ENCODE measurements at regions not wholly inside any gene's neighbourhood (a gene's known extent, or its start where the extent isn't known, plus 50 kb on each side); places are given as distances from the start of the nearest gene placed in this dataset.

DNA sequence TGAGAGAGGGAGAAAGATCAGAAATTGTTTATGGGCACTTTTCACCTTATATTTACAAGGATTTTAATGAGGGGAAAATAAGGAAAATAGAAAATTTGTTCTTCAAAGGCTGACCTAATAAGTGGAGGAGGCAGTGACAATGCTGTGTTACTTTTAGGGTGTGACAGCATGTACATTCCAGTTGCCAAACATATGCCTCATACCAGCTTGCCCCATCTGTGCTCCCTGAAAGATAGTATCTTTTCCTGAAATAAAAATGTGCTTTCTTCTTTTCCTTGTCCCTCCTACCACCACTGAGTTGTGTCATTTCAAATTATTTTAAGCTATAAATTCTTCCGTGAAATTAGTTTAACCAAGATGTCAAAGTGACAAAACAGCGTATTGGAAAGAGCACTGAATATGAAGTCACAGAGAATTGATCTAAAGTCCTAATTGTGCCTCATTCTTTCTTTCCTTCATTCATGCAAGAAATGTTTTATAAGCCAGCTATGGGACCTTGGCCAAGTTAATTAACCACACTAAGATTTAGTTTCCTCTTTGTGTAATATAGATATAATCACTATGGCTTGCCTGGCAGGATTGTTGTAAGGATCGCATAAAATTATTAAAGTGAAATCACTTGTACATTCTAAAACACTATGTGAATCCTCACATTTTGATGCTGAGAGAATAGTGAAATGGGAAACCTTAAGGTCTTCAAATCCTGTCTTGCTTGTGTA, 1307.5 kb upstream of the TENM4 start:
- Histone ChIP-seq H3K4me3 (no peak overlapping the region), H3K4me1 (no peaks in the 10 kb centered on the region), H3K36me3 (no peaks in the 10 kb centered on the region), H3K27ac (no peak overlapping the region), H3K9me3 (no peaks in the 10 kb centered on the region), H3K27me3 (ENCODE audit: low read depth) (no peaks in the 10 kb centered on the region)
- ATAC-seq (no peak), DNase-seq (no peak)
- TF ChIP-seq, protein P1, sequence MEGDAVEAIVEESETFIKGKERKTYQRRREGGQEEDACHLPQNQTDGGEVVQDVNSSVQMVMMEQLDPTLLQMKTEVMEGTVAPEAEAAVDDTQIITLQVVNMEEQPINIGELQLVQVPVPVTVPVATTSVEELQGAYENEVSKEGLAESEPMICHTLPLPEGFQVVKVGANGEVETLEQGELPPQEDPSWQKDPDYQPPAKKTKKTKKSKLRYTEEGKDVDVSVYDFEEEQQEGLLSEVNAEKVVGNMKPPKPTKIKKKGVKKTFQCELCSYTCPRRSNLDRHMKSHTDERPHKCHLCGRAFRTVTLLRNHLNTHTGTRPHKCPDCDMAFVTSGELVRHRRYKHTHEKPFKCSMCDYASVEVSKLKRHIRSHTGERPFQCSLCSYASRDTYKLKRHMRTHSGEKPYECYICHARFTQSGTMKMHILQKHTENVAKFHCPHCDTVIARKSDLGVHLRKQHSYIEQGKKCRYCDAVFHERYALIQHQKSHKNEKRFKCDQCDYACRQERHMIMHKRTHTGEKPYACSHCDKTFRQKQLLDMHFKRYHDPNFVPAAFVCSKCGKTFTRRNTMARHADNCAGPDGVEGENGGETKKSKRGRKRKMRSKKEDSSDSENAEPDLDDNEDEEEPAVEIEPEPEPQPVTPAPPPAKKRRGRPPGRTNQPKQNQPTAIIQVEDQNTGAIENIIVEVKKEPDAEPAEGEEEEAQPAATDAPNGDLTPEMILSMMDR (IDR thresholded peaks at IDR 0.05): no peak
- intact Hi-C loops (cut with DNase I): no loop called here

DNA sequence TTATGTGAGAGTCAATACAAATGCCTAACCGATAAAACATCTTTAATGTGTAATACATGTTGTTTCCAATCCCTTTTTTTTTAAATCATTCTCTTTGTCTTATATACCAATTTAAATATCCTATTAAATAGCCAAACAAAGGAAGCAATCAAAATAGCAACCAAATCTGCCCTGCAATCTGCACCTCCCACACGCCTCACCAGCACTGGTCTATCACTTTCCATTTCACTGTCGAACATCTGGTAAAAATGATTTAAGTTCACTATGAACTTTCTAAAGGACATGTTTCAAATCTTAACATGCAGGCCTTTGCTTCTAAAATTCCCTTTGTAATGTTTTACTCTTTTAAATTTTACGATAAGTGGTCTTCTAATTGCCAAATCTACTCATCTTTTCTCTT, 1305.5 kb upstream of the TENM4 start:
- intact Hi-C loops (cut with DNase I): no loop called here
- no peak for DNase-seq
- Histone ChIP-seq H3K27me3 (ENCODE audit: low read depth) (no peaks in the 10 kb centered on the region), H3K36me3 (no peaks in the 10 kb centered on the region), H3K27ac (no peak overlapping the region), H3K4me1 (no peaks in the 10 kb centered on the region), H3K9me3 (no peaks in the 10 kb centered on the region), H3K4me3 (no peak overlapping the region)
- TF ChIP-seq, protein P1 (IDR thresholded peaks at IDR 0.05): no peak
- ATAC-seq: no peak

DNA sequence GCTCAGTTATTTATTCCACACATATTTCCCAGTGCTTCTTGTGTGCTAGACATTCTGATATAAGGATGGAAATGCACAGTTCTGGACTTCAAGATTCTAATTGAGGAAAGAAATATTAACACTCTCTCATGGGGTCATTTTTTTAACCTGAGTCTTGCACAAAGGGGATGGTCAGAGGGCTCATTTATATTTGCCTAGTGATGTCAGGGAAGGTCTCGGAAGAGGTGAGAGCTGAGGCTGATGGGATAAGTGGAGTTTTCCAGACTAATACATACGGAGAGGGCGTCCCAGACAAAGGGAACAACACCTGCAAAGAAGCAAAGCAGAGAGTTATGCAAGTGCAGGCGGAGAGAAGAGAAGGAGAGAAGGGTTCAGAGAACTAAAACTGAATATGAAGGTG, 1304.6 kb upstream of the TENM4 start:
- ATAC-seq (no peak), DNase-seq (no peak)
- no peak overlapping the region for H3K27ac ChIP-seq
- intact Hi-C loops (cut with DNase I): no loop called here
- no peaks in the 10 kb centered on the region for H3K4me1 ChIP-seq
- no peaks in the 10 kb centered on the region for H3K27me3 ChIP-seq (ENCODE audit: low read depth)
- H3K9me3 ChIP-seq: no peaks in the 10 kb centered on the region
- H3K4me3 ChIP-seq: no peak overlapping the region
- H3K36me3 ChIP-seq: no peaks in the 10 kb centered on the region
- TF ChIP-seq, protein P1 (IDR thresholded peaks at IDR 0.05): no peak

DNA sequence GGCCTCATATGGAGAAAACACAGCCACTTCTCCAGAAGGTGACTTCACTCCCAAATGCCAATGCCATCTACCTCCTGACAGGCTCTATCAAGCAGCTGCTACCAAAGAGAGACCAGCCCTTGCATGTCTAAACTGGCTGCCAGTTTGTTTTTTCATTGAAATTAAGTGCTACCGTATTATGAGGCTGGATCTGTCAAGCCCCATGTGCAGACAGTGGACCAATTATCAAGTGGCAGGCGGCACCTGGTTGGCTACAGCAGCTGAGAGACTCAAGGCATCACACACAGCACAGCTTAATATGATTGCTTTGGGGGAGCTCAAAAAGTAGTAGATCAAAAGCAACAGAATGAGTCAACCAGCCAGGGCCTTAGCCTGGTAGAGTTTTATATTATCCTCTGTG, 1293.0 kb upstream of the TENM4 start:
- TF ChIP-seq, protein P1 (IDR thresholded peaks at IDR 0.05): no peak

DNA sequence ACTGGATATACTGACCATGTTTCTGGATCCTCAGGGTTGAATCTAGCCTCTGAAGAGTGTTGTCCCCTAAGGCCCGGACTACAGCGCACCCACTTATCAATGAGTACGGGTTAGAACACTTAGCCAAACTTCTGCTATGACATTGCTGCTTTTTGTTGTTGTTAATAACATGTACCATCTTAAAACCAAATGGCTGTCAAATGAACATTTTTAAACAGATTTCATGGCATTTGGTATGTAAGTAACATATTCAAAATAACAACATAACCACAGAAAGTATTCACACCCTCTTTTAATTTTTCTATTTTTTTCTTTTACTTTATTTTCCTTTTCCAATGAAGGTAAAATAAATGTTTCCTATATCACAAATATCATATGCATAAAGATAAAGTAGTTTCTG, 1292.5 kb upstream of the TENM4 start:
- DNase-seq (no peak), ATAC-seq (no peak)
- Histone ChIP-seq H3K36me3 (no peaks in the 10 kb centered on the region), H3K9me3 (no peaks in the 10 kb centered on the region), H3K4me3 (no peak overlapping the region), H3K27ac (no peak overlapping the region), H3K4me1 (no peaks in the 10 kb centered on the region), H3K27me3 (ENCODE audit: low read depth) (no peaks in the 10 kb centered on the region)
- TF ChIP-seq, protein P1 (IDR thresholded peaks at IDR 0.05): no peak
- intact Hi-C loops (cut with DNase I): no loop called here

More for the DNA sequence above, 1293.0 kb upstream of the TENM4 start:
- H3K4me1 ChIP-seq: no peaks in the 10 kb centered on the region
- intact Hi-C loops (cut with DNase I): no loop called here
- no peaks in the 10 kb centered on the region for H3K9me3 ChIP-seq
- no peaks in the 10 kb centered on the region for H3K27me3 ChIP-seq (ENCODE audit: low read depth)
- no peak overlapping the region for H3K27ac ChIP-seq
- ATAC-seq (no peak), DNase-seq (no peak)
- H3K4me3 ChIP-seq: no peak overlapping the region
- no peaks in the 10 kb centered on the region for H3K36me3 ChIP-seq

Measured in lower lobe of right lung (tissue), 2 donors.